WI38 (cell line): ENCODE measurements at regions not wholly inside any gene's neighbourhood (a gene's known extent, or its start where the extent isn't known, plus 50 kb on each side); places are given as distances from the start of the nearest gene placed in this dataset.
"Not testable (repeated sequence)": the region's sequence is repeated elsewhere in the genome, so short reads cannot be mapped to it uniquely, and the experiment has no call there.

Experiments
- H3K4me3 ChIP-seq: 2 replicates; pipeline ENCODE4 v1.5.1; 2011; ENCODE audit warnings: low read depth, mild to moderate bottlenecking, control low read depth, low read length
- TF ChIP-seq, protein P1 (sequence below): IDR thresholded peaks from 2 replicates; pipeline ENCODE4 v1.5.1; 2012; ENCODE audit warnings: low read depth, mild to moderate bottlenecking, control low read depth, low read length

DNA sequence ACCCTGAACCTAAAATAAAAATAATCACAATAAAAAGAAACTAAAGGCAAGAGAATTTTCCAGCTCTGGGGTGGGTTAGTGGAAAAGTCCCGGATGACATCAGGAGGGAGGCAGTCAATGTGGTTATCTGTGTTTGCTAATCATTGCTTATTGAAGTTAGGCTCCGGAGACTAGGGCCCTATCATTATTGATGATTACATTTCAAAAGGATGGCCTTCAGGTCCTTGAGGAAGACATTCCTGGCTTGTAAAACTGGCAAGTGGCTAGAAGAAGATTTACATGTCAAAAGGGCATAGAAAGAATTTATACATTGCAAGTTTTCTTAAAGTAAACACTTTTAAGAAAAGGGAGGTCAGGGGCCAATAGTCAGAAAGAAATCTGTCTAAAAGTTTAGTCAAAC lies 123.4 kb downstream of the POSTN start:
- TF ChIP-seq, protein P1, sequence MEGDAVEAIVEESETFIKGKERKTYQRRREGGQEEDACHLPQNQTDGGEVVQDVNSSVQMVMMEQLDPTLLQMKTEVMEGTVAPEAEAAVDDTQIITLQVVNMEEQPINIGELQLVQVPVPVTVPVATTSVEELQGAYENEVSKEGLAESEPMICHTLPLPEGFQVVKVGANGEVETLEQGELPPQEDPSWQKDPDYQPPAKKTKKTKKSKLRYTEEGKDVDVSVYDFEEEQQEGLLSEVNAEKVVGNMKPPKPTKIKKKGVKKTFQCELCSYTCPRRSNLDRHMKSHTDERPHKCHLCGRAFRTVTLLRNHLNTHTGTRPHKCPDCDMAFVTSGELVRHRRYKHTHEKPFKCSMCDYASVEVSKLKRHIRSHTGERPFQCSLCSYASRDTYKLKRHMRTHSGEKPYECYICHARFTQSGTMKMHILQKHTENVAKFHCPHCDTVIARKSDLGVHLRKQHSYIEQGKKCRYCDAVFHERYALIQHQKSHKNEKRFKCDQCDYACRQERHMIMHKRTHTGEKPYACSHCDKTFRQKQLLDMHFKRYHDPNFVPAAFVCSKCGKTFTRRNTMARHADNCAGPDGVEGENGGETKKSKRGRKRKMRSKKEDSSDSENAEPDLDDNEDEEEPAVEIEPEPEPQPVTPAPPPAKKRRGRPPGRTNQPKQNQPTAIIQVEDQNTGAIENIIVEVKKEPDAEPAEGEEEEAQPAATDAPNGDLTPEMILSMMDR, result no peak
- H3K4me3 ChIP-seq, result no peak overlapping the region

DNA sequence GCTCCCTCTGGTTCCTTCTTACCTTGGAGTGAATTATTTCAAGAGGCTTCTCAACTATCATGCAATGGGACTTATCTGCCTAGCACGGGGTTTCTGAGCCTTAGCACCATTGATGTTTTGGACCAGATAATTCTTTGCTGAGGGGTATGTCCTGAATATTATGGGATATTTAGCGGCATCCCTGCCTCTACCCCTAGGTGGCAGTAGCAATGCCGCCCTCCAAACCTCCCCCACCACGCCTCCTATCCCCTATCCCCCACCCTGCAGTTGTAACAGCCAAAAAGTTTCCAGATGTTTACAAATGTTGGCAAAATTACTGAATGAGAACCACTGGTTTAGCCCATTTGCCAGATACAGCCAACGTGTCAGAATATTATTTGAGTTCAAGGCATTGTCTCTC lies 125.5 kb downstream of the POSTN start:
- TF ChIP-seq, protein P1, result no peak
- H3K4me3 ChIP-seq, result no peak overlapping the region

DNA sequence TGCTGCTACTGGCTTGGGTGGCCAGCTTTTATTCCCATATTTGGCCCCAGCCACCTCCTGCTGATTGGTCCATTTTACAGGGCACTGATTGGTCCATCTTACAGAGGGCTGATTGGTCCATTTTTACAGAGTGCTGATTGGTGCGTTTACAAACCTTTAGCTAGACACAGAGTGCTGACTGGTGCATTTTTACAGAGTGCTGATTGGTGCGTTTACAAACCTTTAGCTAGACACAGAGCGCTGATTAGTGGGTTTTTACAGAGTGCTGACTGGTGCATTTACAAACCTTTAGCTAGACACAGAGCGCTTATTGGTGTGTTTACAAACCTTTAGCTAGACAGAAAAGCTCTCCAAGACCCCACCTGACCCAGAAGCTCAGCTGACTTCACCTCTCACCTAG lies 126.3 kb downstream of the POSTN start:
- not testable (repeated sequence) for H3K4me3 ChIP-seq

DNA sequence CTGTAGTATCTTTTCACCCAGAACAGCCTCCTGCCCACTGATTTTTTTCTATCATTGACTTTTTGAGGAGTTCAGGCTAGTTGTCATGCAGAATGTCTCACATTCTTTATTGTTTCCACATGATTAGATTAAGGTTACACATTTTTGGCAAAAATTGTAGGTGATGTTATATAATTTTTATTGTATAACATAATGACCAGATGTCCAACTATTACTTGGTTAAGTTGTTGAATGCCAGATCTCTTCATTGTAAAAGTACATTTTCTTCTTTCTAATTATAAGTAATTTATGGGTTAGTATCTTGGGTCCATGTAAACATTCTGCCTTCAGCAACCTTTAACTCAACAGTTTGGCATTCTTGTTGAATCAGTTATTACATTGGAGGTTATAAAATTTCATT lies 138.4 kb downstream of the POSTN start:
- TF ChIP-seq, protein P1, result no peak
- no peak overlapping the region for H3K4me3 ChIP-seq

DNA sequence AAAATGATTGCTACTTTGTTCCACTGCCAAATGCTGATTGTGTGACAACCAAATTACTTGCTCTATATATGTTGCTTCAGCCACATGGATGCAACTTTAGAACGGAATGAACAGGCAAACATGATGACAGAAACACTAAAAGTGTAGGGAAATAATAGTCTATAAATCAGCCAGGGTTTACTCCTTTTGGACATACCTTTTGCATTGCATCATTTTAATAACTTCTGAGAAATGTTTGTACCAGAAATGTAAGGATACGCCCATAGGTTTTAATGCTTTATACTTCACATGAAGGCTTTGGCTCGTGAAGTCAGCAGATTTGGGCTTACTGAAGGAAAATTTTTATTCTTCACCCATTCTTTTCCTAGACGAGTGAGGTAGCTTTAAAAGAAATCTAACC lies 141.0 kb downstream of the POSTN start:
- no peak overlapping the region for H3K4me3 ChIP-seq
- TF ChIP-seq, protein P1, result no peak

DNA sequence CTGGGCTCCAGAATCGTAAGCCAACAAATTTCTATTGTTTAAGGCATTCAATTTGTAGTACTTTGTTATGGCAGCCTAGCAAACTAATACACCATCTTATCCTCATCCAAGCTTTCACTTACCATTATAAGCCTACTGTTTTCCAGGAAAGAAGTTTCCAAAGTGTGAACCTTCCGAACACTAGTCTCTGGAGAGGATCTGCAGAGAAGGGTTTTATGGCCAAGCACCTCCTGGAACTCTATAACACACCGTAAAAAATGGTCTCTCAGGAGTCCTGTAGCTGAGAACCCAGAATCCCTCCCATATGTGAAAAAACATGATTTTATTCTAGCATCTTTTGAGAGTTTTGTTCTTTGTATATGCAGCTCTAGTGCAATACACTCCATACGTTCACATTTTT lies 142.1 kb downstream of the POSTN start:
- H3K4me3 ChIP-seq, result no peak overlapping the region
- TF ChIP-seq, protein P1, result no peak

DNA sequence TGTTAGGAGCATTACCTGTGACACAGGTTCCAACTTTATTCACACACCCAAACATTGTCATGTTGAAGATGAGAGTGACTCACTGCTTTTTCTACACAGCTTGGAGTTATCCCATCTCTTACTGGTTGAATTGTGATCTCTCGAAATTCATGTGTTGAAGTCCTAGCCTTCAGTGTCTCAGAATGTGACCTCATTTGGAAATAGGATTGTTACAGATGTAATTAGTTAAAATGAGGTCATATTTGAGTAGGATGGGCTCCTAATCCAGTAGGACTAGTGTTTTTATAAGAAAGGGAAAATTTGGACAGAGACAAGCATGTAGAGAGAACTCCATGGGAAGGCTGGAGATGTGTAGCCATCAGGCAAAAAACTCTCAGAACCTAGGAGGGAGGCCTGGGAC lies 142.5 kb downstream of the POSTN start:
- TF ChIP-seq, protein P1, result no peak
- H3K4me3 ChIP-seq, result no peak overlapping the region

DNA sequence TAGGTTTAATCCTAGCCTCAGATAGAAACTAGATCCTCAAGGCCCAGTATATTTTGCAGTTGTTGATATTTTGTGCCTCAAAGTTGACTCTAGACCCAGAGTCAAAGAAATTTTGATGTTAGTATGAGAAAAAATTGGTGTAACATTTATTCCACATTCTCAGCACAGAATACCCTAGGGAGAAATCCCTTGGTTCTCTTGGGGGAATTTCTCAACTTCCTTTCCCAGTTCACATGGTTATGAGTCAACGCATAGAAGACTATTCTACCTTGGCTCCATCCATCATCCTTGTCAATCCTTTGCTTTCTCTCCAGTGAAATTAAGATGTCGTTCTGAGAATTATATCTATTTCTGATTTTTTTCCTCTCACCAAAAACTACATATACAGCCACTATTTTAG lies 145.3 kb downstream of the POSTN start:
- TF ChIP-seq, protein P1, result no peak
- no peak overlapping the region for H3K4me3 ChIP-seq
